HCT116 (cell line): ENCODE measurements at regions not wholly inside any gene's neighbourhood (a gene's known extent, or its start where the extent isn't known, plus 50 kb on each side); places are given as distances from the start of the nearest gene placed in this dataset.
"Not testable (repeated sequence)": the region's sequence is repeated elsewhere in the genome, so short reads cannot be mapped to it uniquely, and the experiment has no call there.

Source experiments
- ATAC-seq: fragments of 200-7000 bp; cut with Tn5 transposase; 2 replicates; pipeline ENCODE4 v1.9.1; 2020; ENCODE audit warnings: mild to moderate bottlenecking, moderate library complexity
- BruUV-seq: library from RNA; stranded (reverse); fragments of 400-500 nt; replicated peaks from 2 replicates; lab custom pipeline; 2021; lab: Mats Ljungman, UMichigan
- CTCF ChIA-PET: fragments of 300-600 bp; sonication (Branson Sonifier 250); formaldehyde crosslinking; loops from one replicate; lab custom pipeline; 2021; ENCODE audit warnings: antibody characterized with exemption; lab: Charles Lee
- POLR2A ChIA-PET: fragments of 300-600, 350-600 bp; sonication (Branson Sonifier 250); formaldehyde crosslinking; loops from one replicate; lab custom pipeline; 2021; ENCODE audit warnings: antibody characterized with exemption; lab: Charles Lee
- RAD21 ChIA-PET, 2 experiments: fragments of 300-600 bp; sonication (Branson Sonifier 250); formaldehyde crosslinking; loops; one replicate each; lab custom pipeline; 2023; ENCODE audit warnings: low total read pairs in 2 of 2; ENCODE audit not compliant: uncharacterized antibody in 2 of 2, unreplicated experiment in 2 of 2, low non-redundant PET in 1 of 2; lab: Charles Lee
- DNase-seq: peaks from one replicate; pipeline ENCODE4 v3.0.0-alpha.2; 2010; ENCODE audit warnings: low read depth, low spot score
- H2AFZ ChIP-seq: fragments of 200-600 bp; shearing (Covaris generic), sonication (generic); 2 replicates; pipeline ENCODE4 v1.6.1; 2017; ENCODE audit warnings: low read depth, mixed run types, mixed read lengths, antibody characterized with exemption, low read length; ENCODE audit not compliant: poor library complexity, severe bottlenecking
- H3K27ac ChIP-seq: 2 replicates; pipeline ENCODE4 v1.5.1; 2012; ENCODE audit warnings: low read depth, low read length
- H3K27me3 ChIP-seq: fragments of 200-600 bp; sonication (generic); 2 replicates; pipeline ENCODE4 v1.6.1; 2016; ENCODE audit warnings: mixed run types, low read length, mixed read lengths; ENCODE audit not compliant: insufficient read depth
- H3K36me3 ChIP-seq, 2 experiments: fragments of 200-500 bp in 1 of 2; fragments of 200-600 bp in 1 of 2; sonication (Bioruptor generic) in 1 of 2; sonication (generic) in 1 of 2; 2 replicates each; pipeline versions ENCODE4 v1.5.1 to v1.6.1; 2014 to 2016; ENCODE audit warnings: low read length in 2 of 2, inconsistent platforms in 1 of 2, mixed read lengths in 1 of 2, mixed run types in 1 of 2; ENCODE audit not compliant: insufficient read depth in 2 of 2, control insufficient read depth in 1 of 2
- H3K4me1 ChIP-seq, 2 experiments: fragments of 200-600 bp in 1 of 2; sonication (generic) in 1 of 2; 2 replicates each; pipeline versions ENCODE4 v1.5.1 to v1.6.1; 2012 to 2017; ENCODE audit warnings: low read length in 2 of 2, inconsistent platforms in 1 of 2, mild to moderate bottlenecking in 1 of 2, mixed read lengths in 1 of 2, mixed run types in 1 of 2, moderate library complexity in 1 of 2; ENCODE audit not compliant: insufficient read depth in 2 of 2, control insufficient read depth in 1 of 2
- H3K4me2 ChIP-seq: fragments of 200-600 bp; sonication (generic); 2 replicates; pipeline ENCODE4 v1.6.1; 2017; ENCODE audit warnings: mixed run types, low read length, mixed read lengths
- H3K4me3 ChIP-seq, 2 experiments: fragments of 200-600 bp in 1 of 2; sonication (generic) in 1 of 2; replicated peaks in 1 of 2; 2 replicates each; pipeline ENCODE4 v1.5.1; 2011 to 2016; ENCODE audit warnings: low read length in 2 of 2, control low read depth in 1 of 2, low read depth in 1 of 2, mild to moderate bottlenecking in 1 of 2, mixed read lengths in 1 of 2, mixed run types in 1 of 2
- H3K79me2 ChIP-seq: fragments of 200-600 bp; sonication (generic); 2 replicates; pipeline ENCODE4 v1.6.1; 2017; ENCODE audit warnings: mild to moderate bottlenecking, mixed run types, low read length, moderate library complexity, mixed read lengths; ENCODE audit not compliant: insufficient read depth
- H3K9ac ChIP-seq: fragments of 200-600 bp; sonication (generic); 2 replicates; pipeline ENCODE4 v1.6.1; 2016; ENCODE audit warnings: low read length, mixed read lengths
- H3K9me2 ChIP-seq: fragments of 200-600 bp; sonication (generic), shearing (Covaris generic); 2 replicates; pipeline ENCODE4 v1.6.1; 2017; ENCODE audit warnings: mixed run types, mild to moderate bottlenecking, moderate library complexity; ENCODE audit not compliant: insufficient read depth
- H3K9me3 ChIP-seq, 2 experiments: fragments of 200-500 bp in 1 of 2; fragments of 200-600 bp in 1 of 2; sonication (Bioruptor generic) in 1 of 2; sonication (generic) in 1 of 2; 2 replicates each; pipeline ENCODE4 v1.6.1; 2014 to 2017; ENCODE audit warnings: low read length in 2 of 2, mixed read lengths in 2 of 2, inconsistent platforms in 1 of 2, low read depth in 1 of 2, mild to moderate bottlenecking in 1 of 2, mixed run types in 1 of 2, moderate library complexity in 1 of 2; ENCODE audit not compliant: control insufficient read depth in 1 of 2, insufficient read depth in 1 of 2
- H4K20me1 ChIP-seq: fragments of 200-600 bp; sonication (generic), shearing (Covaris generic); 2 replicates; pipeline ENCODE4 v1.6.1; 2017; ENCODE audit warnings: mixed run types, mild to moderate bottlenecking, moderate library complexity; ENCODE audit not compliant: insufficient read depth
- CBX3 ChIP-seq: IDR thresholded peaks from 2 replicates; pipeline ENCODE4 v1.6.1; 2012; ENCODE audit warnings: low read depth
- EZH2phosphoT487 ChIP-seq: fragments of 200-600 bp; IDR thresholded peaks from 2 replicates; pipeline ENCODE4 v1.6.1; 2018; ENCODE audit warnings: antibody characterized with exemption, borderline replicate concordance
- FOSL1 ChIP-seq: IDR thresholded peaks from 2 replicates; pipeline ENCODE4 v1.6.1; 2012; ENCODE audit warnings: low read depth
- POLR2AphosphoS5 ChIP-seq: IDR thresholded peaks from 2 replicates; pipeline ENCODE4 v1.6.1; 2011; ENCODE audit warnings: mild to moderate bottlenecking, low read depth, low read length, moderate library complexity
- RAD21 ChIP-seq: IDR thresholded peaks from 2 replicates; pipeline ENCODE4 v1.6.1; 2012; ENCODE audit warnings: low read depth, mild to moderate bottlenecking
- TCF7L2 ChIP-seq: IDR thresholded peaks from 2 replicates; pipeline ENCODE4 v1.7.0; 2011; ENCODE audit warnings: borderline replicate concordance, inconsistent platforms; ENCODE audit not compliant: insufficient read depth, insufficient read length; ENCODE audit errors: extremely low read depth
- YY1 ChIP-seq: IDR thresholded peaks from 2 replicates; pipeline ENCODE4 v1.6.1; 2011; ENCODE audit warnings: low read length, low read depth, moderate library complexity, mild to moderate bottlenecking; ENCODE audit not compliant: insufficient replicate concordance; ENCODE audit errors: extremely low read depth
- ZFX ChIP-seq: fragments of 450-650 bp; IDR thresholded peaks from 2 replicates; pipeline ENCODE4 v1.6.1; 2017
- ZNF274 ChIP-seq: fragments of 200-500 bp; sonication (Bioruptor generic); IDR thresholded peaks from 2 replicates; pipeline ENCODE4 v1.6.1; 2014; ENCODE audit warnings: mild to moderate bottlenecking, low read depth, low read length, inconsistent platforms
- intact Hi-C: fragments of 100-400 bp; cut with micrococcal nuclease; formaldehyde crosslinking; loops from 2 replicates; pipeline ENCODE4 v1.10.0; 2022
- TF ChIP-seq, protein P1 (sequence below): IDR thresholded peaks from 2 replicates; pipeline ENCODE4 v1.6.1; 2011; ENCODE audit warnings: mild to moderate bottlenecking, low read length, moderate library complexity; ENCODE audit not compliant: insufficient replicate concordance; ENCODE audit errors: extremely low read depth
- TF ChIP-seq, protein P2 (sequence below), 3 experiments: fragments of 200-600 bp in 1 of 3; sonication (generic) in 1 of 3; IDR thresholded peaks in 2 of 3; conservative IDR thresholded peaks in 1 of 3; 2 replicates each; pipeline ENCODE4 v1.5.1; 2012 to 2017; ENCODE audit warnings: low read depth in 2 of 3, low read length in 2 of 3, antibody characterized with exemption in 1 of 3, borderline replicate concordance in 1 of 3, control low read depth in 1 of 3, mild to moderate bottlenecking in 1 of 3, mixed read lengths in 1 of 3, mixed run types in 1 of 3, moderate library complexity in 1 of 3; ENCODE audit not compliant: insufficient read depth in 1 of 3

DNA sequence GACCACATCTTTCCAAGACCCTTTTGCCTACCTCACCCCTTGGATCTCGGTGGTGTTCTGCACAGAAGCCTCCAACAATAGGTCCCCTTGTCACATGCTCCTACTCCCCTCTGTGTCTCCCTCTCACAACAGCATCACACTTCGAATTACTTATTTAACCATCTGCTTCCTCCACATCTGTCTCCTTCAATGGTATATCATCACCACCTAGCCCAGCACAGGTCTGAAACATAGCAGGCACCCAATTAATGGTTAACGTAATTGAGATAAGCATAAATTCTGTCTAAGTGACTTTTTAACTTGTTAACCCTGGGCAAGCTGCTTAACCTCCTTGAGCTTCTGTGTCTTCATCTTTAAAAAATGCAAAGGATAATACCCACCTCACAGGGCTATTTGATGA is 100.3 kb upstream of the BARHL2 start:
- H3K4me1 ChIP-seq, result peaks cover 6 to 9% of the 10 kb centered on the region in 2 experiments; a peak in 3 of 4 replicates
- H2AFZ ChIP-seq, result no peak overlapping the region
- no peaks in the 10 kb centered on the region for H3K79me2 ChIP-seq
- no TSS peak for BruUV-seq
- H3K4me2 ChIP-seq, result no peak overlapping the region
- no peak for DNase-seq
- no peak overlapping the region for H3K4me3 ChIP-seq
- peaks cover 3% of the 10 kb centered on the region; the same call in 1 of the 2 replicates for H3K27me3 ChIP-seq
- no peaks in the 10 kb centered on the region for H3K9me2 ChIP-seq
- no peak overlapping the region for H3K27ac ChIP-seq
- no peaks in the 10 kb centered on the region for H4K20me1 ChIP-seq
- H3K36me3 ChIP-seq, result no peaks in the 10 kb centered on the region
- H3K9ac ChIP-seq, result no peak overlapping the region
- ChIA-PET POLR2A (no interaction called here), RAD21 (no interaction called here)
- no peaks in the 10 kb centered on the region for H3K9me3 ChIP-seq
- intact Hi-C loops, result no loop called here
- TF ChIP-seq EZH2phosphoT487 (no peak), YY1 (no peak), POLR2AphosphoS5 (no peak), RAD21 (no peak), ZNF274 (no peak), TCF7L2 (no peak), CBX3 (no peak), ZFX (no peak), FOSL1 (no peak)
- TF ChIP-seq, protein P1, sequence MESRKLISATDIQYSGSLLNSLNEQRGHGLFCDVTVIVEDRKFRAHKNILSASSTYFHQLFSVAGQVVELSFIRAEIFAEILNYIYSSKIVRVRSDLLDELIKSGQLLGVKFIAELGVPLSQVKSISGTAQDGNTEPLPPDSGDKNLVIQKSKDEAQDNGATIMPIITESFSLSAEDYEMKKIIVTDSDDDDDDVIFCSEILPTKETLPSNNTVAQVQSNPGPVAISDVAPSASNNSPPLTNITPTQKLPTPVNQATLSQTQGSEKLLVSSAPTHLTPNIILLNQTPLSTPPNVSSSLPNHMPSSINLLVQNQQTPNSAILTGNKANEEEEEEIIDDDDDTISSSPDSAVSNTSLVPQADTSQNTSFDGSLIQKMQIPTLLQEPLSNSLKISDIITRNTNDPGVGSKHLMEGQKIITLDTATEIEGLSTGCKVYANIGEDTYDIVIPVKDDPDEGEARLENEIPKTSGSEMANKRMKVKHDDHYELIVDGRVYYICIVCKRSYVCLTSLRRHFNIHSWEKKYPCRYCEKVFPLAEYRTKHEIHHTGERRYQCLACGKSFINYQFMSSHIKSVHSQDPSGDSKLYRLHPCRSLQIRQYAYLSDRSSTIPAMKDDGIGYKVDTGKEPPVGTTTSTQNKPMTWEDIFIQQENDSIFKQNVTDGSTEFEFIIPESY, result no peak
- TF ChIP-seq, protein P2, sequence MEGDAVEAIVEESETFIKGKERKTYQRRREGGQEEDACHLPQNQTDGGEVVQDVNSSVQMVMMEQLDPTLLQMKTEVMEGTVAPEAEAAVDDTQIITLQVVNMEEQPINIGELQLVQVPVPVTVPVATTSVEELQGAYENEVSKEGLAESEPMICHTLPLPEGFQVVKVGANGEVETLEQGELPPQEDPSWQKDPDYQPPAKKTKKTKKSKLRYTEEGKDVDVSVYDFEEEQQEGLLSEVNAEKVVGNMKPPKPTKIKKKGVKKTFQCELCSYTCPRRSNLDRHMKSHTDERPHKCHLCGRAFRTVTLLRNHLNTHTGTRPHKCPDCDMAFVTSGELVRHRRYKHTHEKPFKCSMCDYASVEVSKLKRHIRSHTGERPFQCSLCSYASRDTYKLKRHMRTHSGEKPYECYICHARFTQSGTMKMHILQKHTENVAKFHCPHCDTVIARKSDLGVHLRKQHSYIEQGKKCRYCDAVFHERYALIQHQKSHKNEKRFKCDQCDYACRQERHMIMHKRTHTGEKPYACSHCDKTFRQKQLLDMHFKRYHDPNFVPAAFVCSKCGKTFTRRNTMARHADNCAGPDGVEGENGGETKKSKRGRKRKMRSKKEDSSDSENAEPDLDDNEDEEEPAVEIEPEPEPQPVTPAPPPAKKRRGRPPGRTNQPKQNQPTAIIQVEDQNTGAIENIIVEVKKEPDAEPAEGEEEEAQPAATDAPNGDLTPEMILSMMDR (IDR thresholded peaks at IDR 0.05 in 2 of 3, conservative IDR thresholded peaks at IDR 0.05 in 1 of 3; ENCODE audit: borderline replicate concordance in 1 of 3, insufficient read depth in 1 of 3, low read depth in 2 of 3, low read length in 2 of 3), result no peak
- TF ChIP-seq, all 23 proteins: peak for 0
- CTCF ChIA-PET, result no interaction called here
- no peak for ATAC-seq

DNA sequence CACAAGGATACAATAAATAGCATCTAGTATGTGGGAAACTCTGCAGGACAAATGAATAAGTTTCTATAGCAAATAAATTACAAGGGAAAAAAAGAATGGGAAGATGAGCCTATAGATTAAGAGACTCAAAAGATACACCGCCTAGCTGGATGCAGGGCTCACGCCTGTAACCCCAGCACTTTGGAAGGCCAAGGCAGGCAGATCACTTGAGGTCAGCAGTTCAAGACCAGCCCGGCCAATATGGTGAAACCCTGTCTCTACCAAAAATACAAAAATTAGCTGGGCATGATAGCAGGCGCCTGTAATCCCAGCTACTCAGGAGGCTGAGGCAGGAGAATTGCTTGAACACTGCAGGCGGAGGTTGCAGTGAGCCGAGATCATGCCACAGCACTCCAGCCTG is 95.1 kb upstream of the BARHL2 start:
- POLR2A ChIA-PET, H3K4me1 ChIP-seq, H3K27ac ChIP-seq, intact Hi-C loops, H3K9me2 ChIP-seq, H3K27me3 ChIP-seq, H3K9ac ChIP-seq, H3K4me3 ChIP-seq, H4K20me1 ChIP-seq, DNase-seq, H2AFZ ChIP-seq, H3K4me2 ChIP-seq, H3K36me3 ChIP-seq, BruUV-seq, H3K79me2 ChIP-seq, CTCF ChIA-PET, RAD21 ChIA-PET, ATAC-seq, H3K9me3 ChIP-seq: not testable (repeated sequence)
